ENCODE measurements at regions not wholly inside any gene's neighbourhood (a gene's known extent, or its start where the extent isn't known, plus 50 kb on each side); places are given as distances from the start of the nearest gene placed in this dataset.

- TF ChIP-seq EZH2 (IDR thresholded peaks at IDR 0.05; ENCODE audit: insufficient read depth, poor library complexity, severe bottlenecking) (no peak), EZH2phosphoT487 (IDR thresholded peaks at IDR 0.05; ENCODE audit: insufficient read depth, low read depth) (no peak)
These were observed 172.2 kb downstream of the CDC5L start for GRCh38 chr6:44559486-44560270.

All from GM23248 (cell line).